ENCODE measurements at regions not wholly inside any gene's neighbourhood (a gene's known extent, or its start where the extent isn't known, plus 50 kb on each side); places are given as distances from the start of the nearest gene placed in this dataset.

DNA sequence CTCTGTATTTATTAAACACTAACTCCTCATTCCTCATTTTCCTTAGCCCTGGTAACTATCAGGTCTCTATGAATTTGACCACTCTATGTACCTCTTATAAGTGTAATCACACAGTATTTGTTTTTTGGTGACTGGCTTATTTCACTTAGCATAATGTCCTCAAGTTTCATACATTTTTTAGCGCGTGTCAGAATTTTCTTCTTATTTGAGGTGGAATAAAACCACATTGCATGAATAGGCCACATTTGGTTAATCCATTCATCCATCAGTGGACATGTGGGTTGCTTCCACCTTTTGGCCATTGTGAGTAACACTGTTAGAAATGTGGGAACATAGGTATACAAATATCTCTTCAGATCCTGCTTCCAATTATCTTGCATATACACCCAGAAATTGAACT is 341.2 kb upstream of the BOD1L1 start:
- intact Hi-C loops (cut with micrococcal nuclease): no loop called here
- DNase-seq (no peak), ATAC-seq (no peak)
- no peaks in the 10 kb centered on the region for H3K9me3 ChIP-seq (ENCODE audit: control insufficient read depth, insufficient read depth, low read length)
- no peak overlapping the region for H3K4me3 Mint-ChIP-seq
- H3K4me3 ChIP-seq (ENCODE audit: low read length): no peak overlapping the region
- no peak overlapping the region for H3K27ac ChIP-seq (ENCODE audit: low read length)
- H3K27me3 Mint-ChIP-seq (ENCODE audit: low read depth in 2 of 2): no peaks in the 10 kb centered on the region
- no peaks in the 10 kb centered on the region for H3K36me3 Mint-ChIP-seq
- WGBS (ENCODE audit: insufficient coverage): 95% methylated on average over 2 of the region's 2 CpGs
- H3K27me3 ChIP-seq (ENCODE audit: control insufficient read depth, insufficient read depth, low read length): no peaks in the 10 kb centered on the region
- H3K4me1 ChIP-seq (ENCODE audit: control insufficient read depth, insufficient read depth, low read length): no peaks in the 10 kb centered on the region
- no peaks in the 10 kb centered on the region for H3K4me1 Mint-ChIP-seq
- no peak for TF ChIP-seq CTCF (IDR thresholded peaks at IDR 0.05)
- H3K36me3 ChIP-seq (ENCODE audit: control insufficient read depth, insufficient read depth, low read length): no peaks in the 10 kb centered on the region
- no peaks in the 10 kb centered on the region for H3K9me3 Mint-ChIP-seq
- no peak overlapping the region for H3K27ac Mint-ChIP-seq

- no peaks in the 10 kb centered on the region for H3K9me3 ChIP-seq (ENCODE audit: control insufficient read depth, insufficient read depth, low read length)
- intact Hi-C loops (cut with micrococcal nuclease): no loop called here
- Mint-ChIP-seq H3K9me3 (no peaks in the 10 kb centered on the region), H3K27me3 (ENCODE audit: low read depth in 2 of 2) (no peaks in the 10 kb centered on the region), H3K4me1 (no peaks in the 10 kb centered on the region), H3K36me3 (no peaks in the 10 kb centered on the region), H3K27ac (no peak overlapping the region), H3K4me3 (no peak overlapping the region)
- no peaks in the 10 kb centered on the region for H3K36me3 ChIP-seq (ENCODE audit: control insufficient read depth, insufficient read depth, low read length)
- no peaks in the 10 kb centered on the region for H3K4me1 ChIP-seq (ENCODE audit: control insufficient read depth, insufficient read depth, low read length)
- no peak overlapping the region for H3K4me3 ChIP-seq (ENCODE audit: low read length)
- 94% methylated on average over 2 of the region's 2 CpGs for WGBS (ENCODE audit: insufficient coverage)
- DNase-seq (no peak), ATAC-seq (no peak)
- TF ChIP-seq CTCF (IDR thresholded peaks at IDR 0.05): no peak
- no peak overlapping the region for H3K27ac ChIP-seq (ENCODE audit: low read length)
- H3K27me3 ChIP-seq (ENCODE audit: control insufficient read depth, insufficient read depth, low read length): no peaks in the 10 kb centered on the region
These were observed 342.8 kb upstream of the BOD1L1 start for GRCh38 chr4:13970349-13970748.

DNA sequence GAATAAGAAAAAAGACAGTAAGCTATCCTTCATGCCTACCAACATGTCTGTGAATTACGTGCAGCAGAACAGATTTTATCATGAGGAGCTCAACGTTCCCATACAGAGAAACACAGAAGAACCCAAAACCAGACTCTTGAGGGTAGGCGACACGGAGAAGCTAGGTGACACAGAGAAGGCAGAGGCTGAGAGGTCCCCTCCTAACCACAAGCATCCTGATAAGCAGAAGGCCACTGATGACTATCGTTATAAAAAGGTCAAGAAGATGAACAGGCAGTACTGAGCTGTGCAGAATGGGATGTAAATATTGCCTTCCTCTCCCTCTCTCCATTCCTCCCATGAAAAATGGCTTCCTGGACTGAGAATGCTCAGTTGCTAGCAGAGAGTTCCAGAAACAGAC is 350.2 kb upstream of the BOD1L1 start:
- Histone ChIP-seq H3K4me3 (ENCODE audit: low read length) (no peak overlapping the region), H3K27me3 (ENCODE audit: control insufficient read depth, insufficient read depth, low read length) (no peaks in the 10 kb centered on the region), H3K36me3 (ENCODE audit: control insufficient read depth, insufficient read depth, low read length) (no peaks in the 10 kb centered on the region), H3K4me1 (ENCODE audit: control insufficient read depth, insufficient read depth, low read length) (peaks cover 11% of the 10 kb centered on the region), H3K9me3 (ENCODE audit: control insufficient read depth, insufficient read depth, low read length) (no peaks in the 10 kb centered on the region), H3K27ac (ENCODE audit: low read length) (no peak overlapping the region)
- TF ChIP-seq CTCF (IDR thresholded peaks at IDR 0.05): no peak
- intact Hi-C loops (cut with micrococcal nuclease): no loop called here
- Mint-ChIP-seq H3K27me3 (ENCODE audit: low read depth in 2 of 2) (no peaks in the 10 kb centered on the region), H3K27ac (no peak overlapping the region), H3K9me3 (peaks cover 0 to 3% of the 10 kb centered on the region in 2 donors), H3K4me3 (no peak overlapping the region), H3K36me3 (no peaks in the 10 kb centered on the region), H3K4me1 (peaks cover 9% of the 10 kb centered on the region in 2 donors)
- no peak for DNase-seq
- ATAC-seq: peak in 1 of 3 donors; percentile 61
- WGBS (ENCODE audit: insufficient coverage): 9% methylated on average over 4 of the region's 5 CpGs

Data from natural killer cell (primary cell).